MM.1S (cell line): ENCODE measurements at regions not wholly inside any gene's neighbourhood (a gene's known extent, or its start where the extent isn't known, plus 50 kb on each side); places are given as distances from the start of the nearest gene placed in this dataset.

Experiments used
- EZH2phosphoT487 ChIP-seq: fragments of 300-600 bp; sonication (generic); IDR thresholded peaks from 2 replicates; pipeline ENCODE4 v1.6.1; 2018; ENCODE audit warnings: antibody characterized with exemption, low read length
- TF ChIP-seq, protein P1 (sequence below): fragments of 300-600 bp; sonication (generic); IDR thresholded peaks from 2 replicates; pipeline ENCODE4 v1.5.1; 2016; ENCODE audit warnings: antibody characterized with exemption, low read length, mixed read lengths

DNA sequence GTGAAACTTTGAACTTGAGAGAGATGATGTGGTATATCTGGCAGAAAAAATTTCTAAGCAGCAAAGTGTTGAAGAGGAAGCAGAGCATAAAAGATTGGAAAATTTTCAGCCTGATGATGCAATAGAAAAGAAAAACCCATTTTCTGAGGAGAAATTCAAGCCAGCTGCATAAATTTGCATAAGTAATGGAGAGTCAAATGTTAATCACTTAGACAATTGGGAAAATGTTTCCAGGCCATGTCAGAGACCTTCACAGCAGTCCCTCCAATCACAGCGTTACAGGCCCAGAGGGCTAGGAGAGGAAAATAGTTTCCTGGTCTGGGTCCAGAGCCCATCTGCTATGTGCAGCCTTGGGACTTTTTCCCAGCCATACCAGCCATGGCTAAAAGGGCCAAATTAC lies 469.0 kb upstream of the FOXG1 start:
- TF ChIP-seq, protein P1, sequence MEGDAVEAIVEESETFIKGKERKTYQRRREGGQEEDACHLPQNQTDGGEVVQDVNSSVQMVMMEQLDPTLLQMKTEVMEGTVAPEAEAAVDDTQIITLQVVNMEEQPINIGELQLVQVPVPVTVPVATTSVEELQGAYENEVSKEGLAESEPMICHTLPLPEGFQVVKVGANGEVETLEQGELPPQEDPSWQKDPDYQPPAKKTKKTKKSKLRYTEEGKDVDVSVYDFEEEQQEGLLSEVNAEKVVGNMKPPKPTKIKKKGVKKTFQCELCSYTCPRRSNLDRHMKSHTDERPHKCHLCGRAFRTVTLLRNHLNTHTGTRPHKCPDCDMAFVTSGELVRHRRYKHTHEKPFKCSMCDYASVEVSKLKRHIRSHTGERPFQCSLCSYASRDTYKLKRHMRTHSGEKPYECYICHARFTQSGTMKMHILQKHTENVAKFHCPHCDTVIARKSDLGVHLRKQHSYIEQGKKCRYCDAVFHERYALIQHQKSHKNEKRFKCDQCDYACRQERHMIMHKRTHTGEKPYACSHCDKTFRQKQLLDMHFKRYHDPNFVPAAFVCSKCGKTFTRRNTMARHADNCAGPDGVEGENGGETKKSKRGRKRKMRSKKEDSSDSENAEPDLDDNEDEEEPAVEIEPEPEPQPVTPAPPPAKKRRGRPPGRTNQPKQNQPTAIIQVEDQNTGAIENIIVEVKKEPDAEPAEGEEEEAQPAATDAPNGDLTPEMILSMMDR, result no peak
- TF ChIP-seq EZH2phosphoT487, result no peak
